Stimulated activated CD8-positive, alpha-beta memory T cell treated with anti-CD3 and anti-CD28 coated beads, Interleukin-2, amount 100 ng/mL, for 1 hour (primary cell): ENCODE measurements at regions not wholly inside any gene's neighbourhood (a gene's known extent, or its start where the extent isn't known, plus 50 kb on each side); places are given as distances from the start of the nearest gene placed in this dataset.
A peak's percentile ranks its signal among the peaks of the same experiment; 100 is the strongest.

ENCODE experiments used
- DNase-seq, 2 donors: peaks; one replicate each; pipeline ENCODE4 v3.0.0-alpha.2; 2020; ENCODE audit warnings: low read depth in 2 of 2

DNA sequence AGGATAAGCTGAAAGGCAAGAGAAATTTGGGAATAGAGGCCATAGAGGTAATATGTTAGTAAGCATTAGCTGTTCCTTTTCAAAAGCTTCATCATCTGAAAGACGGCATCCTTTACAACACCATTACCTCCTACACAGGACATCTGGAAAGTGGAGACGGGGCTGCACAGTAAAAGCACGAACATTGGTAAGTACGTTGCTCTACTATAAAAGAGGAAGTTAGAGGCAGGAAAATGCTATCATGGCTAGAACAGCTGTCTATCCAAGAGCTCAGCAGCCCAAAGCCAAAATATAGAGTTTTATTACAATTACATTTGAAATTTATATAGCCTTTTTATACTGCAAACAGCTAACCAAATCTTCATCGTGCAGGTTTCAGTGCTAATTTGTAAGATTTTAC is 172.3 kb upstream of the GRIP1 start:
- no peak for DNase-seq

DNA sequence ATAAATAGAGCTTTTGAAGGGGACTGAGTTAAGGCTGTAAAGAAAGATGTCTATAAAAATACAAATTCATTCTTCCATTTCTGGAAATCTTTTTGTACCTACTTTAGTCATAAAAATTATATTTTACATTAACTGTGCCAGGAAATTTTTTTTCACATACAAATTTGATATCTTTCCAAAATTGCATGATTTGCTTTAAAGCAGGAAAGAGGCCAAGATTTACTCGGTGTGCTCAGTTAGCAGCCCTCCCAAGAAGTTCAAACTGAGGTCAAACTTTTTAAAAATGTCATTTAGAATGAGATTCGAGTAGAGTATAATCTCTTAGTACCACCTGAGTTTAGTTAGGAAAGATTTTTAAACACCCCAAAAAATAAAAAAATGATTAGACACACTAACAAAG is 173.2 kb upstream of the GRIP1 start:
- no peak for DNase-seq

GRCh38 chr12:66852765-66853164 is 173.9 kb upstream of the GRIP1 start:
- no peak for DNase-seq

DNA sequence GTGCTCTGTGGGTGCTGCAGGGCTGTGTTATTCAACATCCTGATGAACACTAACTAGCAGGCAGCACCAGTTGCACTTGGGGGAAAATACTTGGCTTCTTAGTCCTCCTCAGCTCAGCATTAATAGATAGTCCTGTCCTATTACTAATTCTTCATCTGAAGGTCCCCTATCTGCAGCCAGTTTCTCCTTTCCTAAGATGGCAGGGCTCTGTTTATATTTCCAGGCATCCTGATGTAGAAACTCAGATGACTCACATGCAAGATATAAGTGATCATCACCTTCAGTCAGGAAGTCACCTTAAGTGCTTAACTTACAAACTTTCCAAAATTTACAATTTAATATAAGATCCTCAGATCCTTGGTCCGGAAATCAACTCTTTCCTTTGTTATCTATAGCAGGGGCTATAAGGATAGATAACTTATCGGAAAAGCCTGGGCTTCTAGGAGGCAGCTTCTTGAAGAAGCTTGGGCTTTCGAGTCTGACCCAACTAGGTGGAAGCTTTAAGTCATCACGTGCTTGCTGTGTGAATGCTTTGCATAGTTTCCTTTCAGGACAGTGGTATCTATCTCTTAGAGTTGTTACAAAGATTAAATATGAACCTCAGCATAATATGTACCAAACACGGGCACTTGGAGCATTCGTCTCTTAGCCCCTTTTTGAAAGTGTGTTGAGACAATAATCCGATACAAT is 181.0 kb upstream of the GRIP1 start:
- no peak for DNase-seq

GRCh38 chr12:66860752-66861750 is 182.2 kb upstream of the GRIP1 start:
- DNase-seq, result peak; percentile 31 to 46

DNA sequence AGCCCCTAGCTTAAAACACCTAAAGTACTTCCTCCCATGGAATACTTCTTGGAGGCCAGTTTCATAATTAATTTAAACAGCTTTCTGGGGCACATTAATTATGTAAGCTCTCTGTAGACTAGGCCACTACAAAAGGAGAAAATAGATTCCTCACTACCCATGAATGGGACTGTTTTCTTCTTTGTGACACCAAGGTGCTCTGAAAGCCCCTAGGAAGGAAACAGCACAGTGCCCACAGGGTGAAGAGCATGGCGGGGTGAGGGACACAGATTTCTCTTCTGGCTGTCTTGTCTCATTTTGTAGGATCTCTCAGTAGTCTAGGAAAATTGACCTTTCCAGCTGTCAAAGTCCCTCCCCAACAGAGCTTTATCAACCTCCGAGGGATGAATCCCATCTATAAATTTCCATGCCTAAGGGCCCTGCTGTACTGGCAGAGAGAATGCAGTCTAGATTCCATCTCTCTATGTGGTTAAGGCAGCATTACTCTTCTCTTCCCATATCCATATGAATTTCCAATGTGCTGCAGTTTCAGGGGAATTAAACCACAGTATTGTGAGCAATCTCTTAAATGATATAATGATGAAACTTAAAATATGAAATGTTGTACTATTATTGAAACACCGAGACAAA is 183.6 kb upstream of the GRIP1 start:
- no peak for DNase-seq

GRCh38 chr12:66863276-66863675 is 184.4 kb upstream of the GRIP1 start:
- DNase-seq, result no peak

DNA sequence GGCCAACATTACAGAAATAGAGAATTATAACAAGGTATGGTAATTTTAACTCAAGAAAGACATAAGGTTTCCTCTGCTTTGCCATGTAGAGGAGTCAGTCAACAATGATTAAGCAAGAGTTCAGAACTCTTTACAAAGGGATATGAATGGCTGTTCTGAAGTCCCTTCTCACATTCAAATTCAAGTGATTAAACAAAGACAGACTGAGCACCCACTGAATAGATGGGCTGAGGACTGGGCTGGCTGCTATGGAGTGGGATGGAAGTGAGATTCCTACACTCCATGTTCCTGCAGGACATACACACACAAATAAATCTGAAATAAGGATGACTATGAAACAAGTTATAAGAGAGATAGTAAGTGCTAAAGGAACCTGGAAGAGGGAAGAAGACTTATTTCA is 199.0 kb upstream of the GRIP1 start:
- DNase-seq, result no peak

DNA sequence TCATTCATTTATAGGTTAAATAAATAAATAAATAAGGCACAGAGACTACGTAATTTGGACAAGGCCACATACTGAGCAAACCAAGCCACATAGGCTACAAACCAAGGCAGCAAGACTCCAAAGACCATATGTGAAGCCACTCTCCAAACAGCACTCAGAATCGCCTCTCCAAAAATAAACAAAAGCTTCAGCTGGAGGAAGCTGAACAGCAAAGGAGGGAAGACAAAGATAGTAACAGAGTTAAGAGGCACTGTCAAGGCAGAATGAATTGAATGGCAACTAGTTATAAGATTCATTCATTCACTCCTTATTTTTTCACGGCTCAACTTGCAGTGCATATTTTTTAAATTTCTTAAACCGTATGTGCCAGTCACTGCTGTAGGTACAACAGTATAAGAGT is 200.5 kb upstream of the GRIP1 start:
- no peak for DNase-seq

- no peak for DNase-seq
Observed at GRCh38 chr12:66881386-66881785, 202.5 kb upstream of the GRIP1 start.

DNA sequence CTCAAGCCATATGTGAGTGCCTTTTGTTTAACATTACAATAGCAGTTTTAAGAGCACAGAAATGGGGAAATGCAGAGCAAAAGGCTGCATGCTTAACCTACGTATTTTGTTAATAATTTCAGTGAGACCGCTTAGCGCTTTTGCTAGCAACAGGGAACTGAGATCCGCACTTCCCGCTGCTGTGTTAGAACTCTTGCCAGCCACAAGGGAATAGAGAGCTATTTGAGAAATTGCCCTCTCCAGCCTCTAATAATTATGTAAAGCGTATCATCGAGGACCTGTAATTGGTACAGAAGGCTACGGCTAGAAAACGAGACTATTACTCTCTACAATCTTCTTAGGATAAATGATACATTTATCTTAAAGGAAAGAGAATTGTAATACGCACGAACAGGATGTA is 205.2 kb upstream of the GRIP1 start:
- DNase-seq, result no peak

DNA sequence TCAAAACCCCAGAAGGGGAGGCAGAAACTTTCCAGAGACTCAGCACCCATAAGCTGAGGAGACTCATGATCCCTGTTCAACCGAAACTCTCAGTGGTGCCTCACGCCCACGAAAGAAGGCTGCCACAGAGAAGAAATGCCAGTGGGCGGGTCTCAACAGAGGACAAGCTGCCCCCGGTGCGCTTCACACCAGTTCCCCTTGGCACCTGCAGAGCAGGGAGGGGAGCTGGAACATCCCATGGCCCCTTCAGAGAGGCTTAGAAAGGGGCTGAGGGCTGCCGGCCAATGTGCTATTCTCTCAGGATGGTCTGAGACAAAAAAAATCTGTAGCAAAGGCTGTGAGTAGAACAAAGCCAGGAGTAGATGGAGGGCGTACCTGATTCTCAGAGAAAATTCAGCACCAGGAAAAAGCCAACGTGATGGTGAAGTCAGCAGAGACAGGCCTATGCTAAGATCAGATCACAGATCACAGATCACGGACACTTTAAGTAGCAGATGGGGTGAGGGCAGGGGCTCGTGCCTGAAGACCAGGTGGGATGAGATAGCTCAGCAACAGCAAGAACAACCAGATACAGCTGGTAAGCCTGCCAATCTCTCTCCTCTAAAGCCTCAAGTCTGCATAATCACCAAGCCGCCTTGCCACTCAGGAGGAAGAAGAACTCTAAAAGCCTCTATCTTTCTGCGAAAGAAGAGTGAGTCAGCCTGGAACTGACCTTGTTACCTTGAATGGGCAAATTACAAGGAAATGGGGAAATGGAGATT is 206.4 kb upstream of the GRIP1 start:
- no peak for DNase-seq

DNA sequence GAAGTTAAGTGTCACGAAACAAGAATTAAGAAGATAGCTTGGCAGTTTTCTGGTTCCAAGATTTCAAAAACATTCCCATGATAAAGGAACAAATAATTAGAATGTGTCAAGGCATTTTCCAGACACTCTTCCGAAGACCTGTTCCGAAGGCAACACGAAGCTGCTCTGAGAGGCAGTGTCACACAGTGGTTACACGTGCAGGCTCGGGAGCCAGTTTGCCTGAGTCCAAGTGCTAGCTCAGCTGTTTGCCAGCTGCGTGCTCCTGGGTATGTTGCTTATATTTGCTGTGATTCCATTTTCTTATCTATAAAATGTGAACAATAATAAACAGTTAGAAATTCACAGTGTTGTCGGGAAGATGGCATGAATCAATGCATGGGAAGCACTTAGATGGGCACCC is 217.9 kb upstream of the GRIP1 start:
- no peak for DNase-seq

DNA sequence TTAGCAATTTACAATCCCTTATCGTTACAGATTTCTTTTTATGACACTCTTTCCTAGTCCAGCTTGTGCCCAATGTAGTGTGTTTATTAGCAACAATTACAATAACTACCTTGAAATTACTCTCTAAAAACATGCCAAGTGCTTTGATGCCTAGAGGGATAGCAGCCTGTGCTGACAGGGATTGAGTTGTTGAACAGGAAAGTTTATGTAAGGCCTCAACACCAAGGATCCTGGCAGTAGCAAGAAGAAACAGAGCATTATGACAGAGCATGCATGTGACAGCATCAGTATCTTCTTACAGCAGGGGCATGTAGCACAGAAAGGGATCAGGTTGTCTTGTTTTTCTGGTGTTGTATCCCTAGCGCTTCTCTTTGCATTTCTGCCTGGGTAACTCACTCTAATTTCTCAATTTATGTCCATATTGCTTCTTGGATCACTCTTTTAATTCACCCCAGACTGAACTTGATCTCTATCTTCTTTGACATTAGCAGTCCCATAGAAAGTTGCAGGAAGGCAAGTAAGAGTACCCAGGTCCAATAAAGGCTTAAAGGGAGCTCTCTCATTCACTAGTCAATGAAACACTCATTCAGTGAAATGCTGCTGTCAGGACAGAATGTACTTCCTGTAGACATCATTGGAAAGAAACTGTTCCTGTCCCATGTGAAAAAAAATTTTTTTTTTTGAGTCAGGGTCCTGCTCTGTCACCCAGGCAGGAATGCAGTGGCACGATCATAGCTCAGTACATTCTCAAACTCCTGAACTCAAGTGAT is 220.0 kb upstream of the GRIP1 start:
- no peak for DNase-seq

DNA sequence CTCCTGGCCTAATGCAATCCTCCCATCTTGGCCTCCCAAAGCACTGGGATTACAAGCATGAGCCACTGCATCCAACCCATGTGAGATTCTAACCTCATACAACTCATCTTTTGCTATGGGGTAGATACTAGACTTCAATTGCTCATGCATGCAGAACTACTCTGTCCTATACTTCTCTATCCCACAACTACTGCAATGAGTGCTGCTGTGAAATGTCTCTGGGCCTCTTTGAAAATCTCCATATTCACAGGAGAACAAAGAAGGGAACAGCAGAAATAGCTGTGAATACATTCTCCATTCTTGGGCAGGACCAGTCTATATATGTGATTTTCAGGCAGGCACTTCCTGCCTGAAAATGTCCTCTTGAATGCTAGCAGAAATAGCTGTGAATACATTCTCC is 220.7 kb upstream of the GRIP1 start:
- no peak for DNase-seq

- no peak for DNase-seq
Observed at GRCh38 chr12:66900616-66901015, 221.7 kb upstream of the GRIP1 start.

DNA sequence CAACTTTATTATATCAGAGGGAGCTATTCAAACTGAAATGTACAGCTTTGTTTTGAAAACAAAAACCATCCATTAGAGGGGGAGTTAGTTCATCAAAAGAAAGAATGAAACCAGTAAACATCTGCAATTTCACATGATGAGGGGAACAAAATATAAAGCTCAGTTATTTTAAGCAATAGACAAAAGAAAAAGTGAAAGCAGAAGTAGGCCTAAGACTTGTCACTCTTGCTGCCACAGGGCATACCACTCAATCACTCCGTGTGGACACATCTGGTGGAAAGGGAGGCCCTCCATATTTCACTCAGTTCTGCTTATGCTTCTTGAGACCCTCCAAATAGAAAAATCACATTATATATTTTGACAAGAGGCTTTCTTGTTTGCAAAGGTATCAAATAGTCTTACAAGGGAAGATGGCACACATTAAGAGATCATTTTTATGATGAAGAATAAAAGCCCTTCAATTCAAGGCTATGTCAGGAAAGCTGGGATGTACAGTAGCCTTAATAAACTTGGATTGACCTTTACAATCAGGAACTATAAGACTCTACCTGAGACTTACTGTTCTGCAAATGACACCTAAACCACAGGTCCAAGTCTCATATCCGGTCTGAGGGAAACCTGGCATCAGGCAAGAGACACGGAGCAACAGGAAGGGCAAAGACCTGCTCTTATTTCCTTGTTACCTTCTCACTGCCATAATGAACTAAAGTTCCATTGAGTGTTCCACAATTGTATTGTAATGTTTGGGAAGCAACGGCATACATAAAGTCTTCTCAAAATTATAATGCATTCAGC is 222.5 kb upstream of the GRIP1 start:
- no peak for DNase-seq

DNA sequence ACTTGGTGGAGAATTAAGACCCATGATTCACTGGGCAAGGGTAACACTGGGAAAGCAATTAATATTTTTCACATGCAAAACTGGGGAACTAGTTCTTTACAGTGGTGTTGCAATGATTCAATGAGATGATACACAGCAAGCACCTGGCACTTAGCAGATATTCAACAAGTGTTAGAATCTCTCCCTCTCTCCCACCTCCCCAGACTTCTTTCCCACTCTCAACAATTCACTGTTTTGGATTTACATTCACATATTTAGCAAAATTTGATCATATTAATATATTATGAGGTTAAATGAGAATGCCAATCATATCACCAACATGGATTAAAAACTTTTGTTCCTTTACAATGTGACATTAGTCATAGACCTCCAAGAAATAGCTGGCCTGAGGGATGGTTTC is 223.1 kb upstream of the GRIP1 start:
- no peak for DNase-seq

GRCh38 chr12:66903782-66904396 is 225.0 kb upstream of the GRIP1 start:
- DNase-seq, result no peak

- no peak for DNase-seq
Observed at GRCh38 chr12:66905201-66905600, 226.3 kb upstream of the GRIP1 start.
